OCI-LY7 (cell line): ENCODE measurements at regions not wholly inside any gene's neighbourhood (a gene's known extent, or its start where the extent isn't known, plus 50 kb on each side); places are given as distances from the start of the nearest gene placed in this dataset.

Source experiments
- EZH2phosphoT487 ChIP-seq: fragments of 200-600 bp; sonication (generic); IDR thresholded peaks from 2 replicates; pipeline ENCODE4 v1.6.1; 2018; ENCODE audit warnings: low read depth, borderline replicate concordance, mild to moderate bottlenecking, mixed run types, antibody characterized with exemption, low read length, moderate library complexity, mixed read lengths
- TF ChIP-seq, protein P1 (sequence below): fragments of 200-600 bp; sonication (generic); conservative IDR thresholded peaks from 2 replicates; pipeline ENCODE4 v1.5.1; 2014; ENCODE audit warnings: mild to moderate bottlenecking, antibody characterized with exemption, low read length, moderate library complexity, mixed read lengths

DNA sequence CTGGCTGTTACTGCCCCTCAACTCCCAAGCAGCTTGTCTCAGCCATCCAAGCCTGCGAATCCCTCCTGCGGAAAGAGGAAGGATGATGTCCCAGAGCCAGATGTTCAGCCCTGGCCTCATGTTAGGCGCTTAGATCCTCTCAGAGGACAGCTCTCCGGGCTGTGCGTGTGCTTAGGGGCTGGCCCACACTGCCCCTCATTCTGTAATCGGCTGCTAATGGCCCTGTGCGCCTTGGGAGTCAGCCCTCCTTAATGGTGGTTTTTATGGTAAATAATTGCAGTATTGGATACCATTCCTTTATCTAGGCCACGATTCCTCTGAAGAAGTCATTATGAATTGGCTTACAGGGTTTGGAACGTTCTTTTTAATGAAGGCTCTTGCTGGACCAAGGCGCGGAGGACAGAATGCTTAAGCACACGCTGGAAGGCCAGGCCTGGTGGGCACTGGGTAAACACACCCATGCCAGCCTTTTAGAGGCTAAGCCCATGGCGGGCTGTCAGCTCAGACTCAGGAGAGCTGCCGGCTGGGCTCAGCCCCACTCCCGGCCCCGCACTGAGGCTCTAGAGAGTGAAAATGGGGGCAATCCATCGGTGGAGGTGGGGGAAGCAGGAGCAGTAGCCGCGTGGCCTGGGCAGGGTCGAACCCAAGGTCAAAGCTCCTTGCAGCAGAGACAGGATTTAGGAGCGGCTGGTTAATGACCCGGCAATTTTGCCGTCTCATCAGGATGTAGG lies 1157.5 kb downstream of the BRD1 start:
- TF ChIP-seq, protein P1, sequence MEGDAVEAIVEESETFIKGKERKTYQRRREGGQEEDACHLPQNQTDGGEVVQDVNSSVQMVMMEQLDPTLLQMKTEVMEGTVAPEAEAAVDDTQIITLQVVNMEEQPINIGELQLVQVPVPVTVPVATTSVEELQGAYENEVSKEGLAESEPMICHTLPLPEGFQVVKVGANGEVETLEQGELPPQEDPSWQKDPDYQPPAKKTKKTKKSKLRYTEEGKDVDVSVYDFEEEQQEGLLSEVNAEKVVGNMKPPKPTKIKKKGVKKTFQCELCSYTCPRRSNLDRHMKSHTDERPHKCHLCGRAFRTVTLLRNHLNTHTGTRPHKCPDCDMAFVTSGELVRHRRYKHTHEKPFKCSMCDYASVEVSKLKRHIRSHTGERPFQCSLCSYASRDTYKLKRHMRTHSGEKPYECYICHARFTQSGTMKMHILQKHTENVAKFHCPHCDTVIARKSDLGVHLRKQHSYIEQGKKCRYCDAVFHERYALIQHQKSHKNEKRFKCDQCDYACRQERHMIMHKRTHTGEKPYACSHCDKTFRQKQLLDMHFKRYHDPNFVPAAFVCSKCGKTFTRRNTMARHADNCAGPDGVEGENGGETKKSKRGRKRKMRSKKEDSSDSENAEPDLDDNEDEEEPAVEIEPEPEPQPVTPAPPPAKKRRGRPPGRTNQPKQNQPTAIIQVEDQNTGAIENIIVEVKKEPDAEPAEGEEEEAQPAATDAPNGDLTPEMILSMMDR = no peak
- TF ChIP-seq EZH2phosphoT487 = no peak
